ENCODE measurements at regions not wholly inside any gene's neighbourhood (a gene's known extent, or its start where the extent isn't known, plus 50 kb on each side); places are given as distances from the start of the nearest gene placed in this dataset.
"Not testable (repeated sequence)": the region's sequence is repeated elsewhere in the genome, so short reads cannot be mapped to it uniquely, and the experiment has no call there.

- intact Hi-C loops (cut with micrococcal nuclease) = no loop called here
- H3K27me3 Mint-ChIP-seq = no peaks in the 10 kb centered on the region
- H3K4me1 Mint-ChIP-seq (ENCODE audit: low read depth) = no peaks in the 10 kb centered on the region
- H3K36me3 Mint-ChIP-seq (ENCODE audit: low read depth) = no peaks in the 10 kb centered on the region
- H3K4me3 Mint-ChIP-seq = no peak overlapping the region
- no peaks in the 10 kb centered on the region for H3K9me3 Mint-ChIP-seq
- H3K27ac Mint-ChIP-seq = no peak overlapping the region
Measured at GRCh38 chr10:9016930-9017329, 962.4 kb downstream of the GATA3 start.

- Mint-ChIP-seq H3K4me3 (no peak overlapping the region), H3K27ac (no peak overlapping the region)
Measured at GRCh38 chr10:9018195-9019173, 964.0 kb downstream of the GATA3 start.

GRCh38 chr10:9023206-9023605, 968.7 kb downstream of the GATA3 start:
- Mint-ChIP-seq H3K4me3 (no peak overlapping the region), H3K36me3 (ENCODE audit: low read depth) (no peaks in the 10 kb centered on the region), H3K27ac (no peak overlapping the region), H3K9me3 (no peaks in the 10 kb centered on the region), H3K4me1 (ENCODE audit: low read depth) (no peaks in the 10 kb centered on the region), H3K27me3 (no peaks in the 10 kb centered on the region)
- intact Hi-C loops (cut with micrococcal nuclease) = no loop called here

More at GRCh38 chr10:9018195-9019173, 964.0 kb downstream of the GATA3 start:
- H3K9me3 Mint-ChIP-seq = no peaks in the 10 kb centered on the region
- no peaks in the 10 kb centered on the region for H3K27me3 Mint-ChIP-seq
- H3K36me3 Mint-ChIP-seq (ENCODE audit: low read depth) = no peaks in the 10 kb centered on the region
- no peaks in the 10 kb centered on the region for H3K4me1 Mint-ChIP-seq (ENCODE audit: low read depth)
- intact Hi-C loops (cut with micrococcal nuclease) = no loop called here

- Mint-ChIP-seq H3K4me1 (ENCODE audit: low read depth) (no peaks in the 10 kb centered on the region), H3K27me3 (no peaks in the 10 kb centered on the region), H3K27ac (no peak overlapping the region), H3K4me3 (no peak overlapping the region), H3K9me3 (no peaks in the 10 kb centered on the region), H3K36me3 (ENCODE audit: low read depth) (no peaks in the 10 kb centered on the region)
- intact Hi-C loops (cut with micrococcal nuclease) = no loop called here
Measured at GRCh38 chr10:9024210-9024609, 969.7 kb downstream of the GATA3 start.

GRCh38 chr10:9028231-9028630, 973.7 kb downstream of the GATA3 start:
- Mint-ChIP-seq H3K4me1 (ENCODE audit: low read depth) (no peaks in the 10 kb centered on the region), H3K27ac (no peak overlapping the region), H3K9me3 (no peaks in the 10 kb centered on the region), H3K36me3 (ENCODE audit: low read depth) (no peaks in the 10 kb centered on the region), H3K4me3 (no peak overlapping the region), H3K27me3 (no peaks in the 10 kb centered on the region)
- intact Hi-C loops (cut with micrococcal nuclease) = no loop called here

- Mint-ChIP-seq H3K4me3 (no peak overlapping the region), H3K9me3 (peaks cover 21% of the 10 kb centered on the region), H3K27ac (no peak overlapping the region), H3K4me1 (ENCODE audit: low read depth) (no peaks in the 10 kb centered on the region), H3K36me3 (ENCODE audit: low read depth) (no peaks in the 10 kb centered on the region), H3K27me3 (no peaks in the 10 kb centered on the region)
- intact Hi-C loops (cut with micrococcal nuclease) = no loop called here
Measured at GRCh38 chr10:9035355-9035754, 980.9 kb downstream of the GATA3 start.

GRCh38 chr10:9036711-9037204, 982.3 kb downstream of the GATA3 start:
- Mint-ChIP-seq H3K27ac (no peak overlapping the region), H3K36me3 (ENCODE audit: low read depth) (no peaks in the 10 kb centered on the region), H3K4me3 (no peak overlapping the region), H3K9me3 (peaks cover 21% of the 10 kb centered on the region), H3K4me1 (ENCODE audit: low read depth) (no peaks in the 10 kb centered on the region), H3K27me3 (no peaks in the 10 kb centered on the region)
- intact Hi-C loops (cut with micrococcal nuclease) = no loop called here

- Mint-ChIP-seq H3K4me3 (no peak overlapping the region), H3K36me3 (ENCODE audit: low read depth) (no peaks in the 10 kb centered on the region), H3K4me1 (ENCODE audit: low read depth) (no peaks in the 10 kb centered on the region), H3K27ac (no peak overlapping the region), H3K9me3 (peaks cover 21% of the 10 kb centered on the region), H3K27me3 (no peaks in the 10 kb centered on the region)
- intact Hi-C loops (cut with micrococcal nuclease) = no loop called here
Measured at GRCh38 chr10:9038146-9038714, 983.7 kb downstream of the GATA3 start.

GRCh38 chr10:9043466-9043865, 989.0 kb downstream of the GATA3 start:
- Mint-ChIP-seq H3K27me3 (no peaks in the 10 kb centered on the region), H3K9me3 (peaks cover 10% of the 10 kb centered on the region), H3K27ac (no peak overlapping the region), H3K4me1 (ENCODE audit: low read depth) (no peaks in the 10 kb centered on the region), H3K36me3 (ENCODE audit: low read depth) (no peaks in the 10 kb centered on the region), H3K4me3 (no peak overlapping the region)
- intact Hi-C loops (cut with micrococcal nuclease) = no loop called here

- Mint-ChIP-seq H3K27ac (no peak overlapping the region), H3K9me3 (peaks cover 10% of the 10 kb centered on the region), H3K4me3 (no peak overlapping the region), H3K27me3 (no peaks in the 10 kb centered on the region), H3K36me3 (ENCODE audit: low read depth) (no peaks in the 10 kb centered on the region), H3K4me1 (ENCODE audit: low read depth) (no peaks in the 10 kb centered on the region)
- intact Hi-C loops (cut with micrococcal nuclease) = no loop called here
Measured at GRCh38 chr10:9045311-9045710, 990.8 kb downstream of the GATA3 start.

- no peak overlapping the region for H3K27ac Mint-ChIP-seq
- H3K9me3 Mint-ChIP-seq = peaks cover 21% of the 10 kb centered on the region
- no peak overlapping the region for H3K4me3 Mint-ChIP-seq
- H3K36me3 Mint-ChIP-seq (ENCODE audit: low read depth) = no peaks in the 10 kb centered on the region
- H3K27me3 Mint-ChIP-seq = no peaks in the 10 kb centered on the region
- intact Hi-C loops (cut with micrococcal nuclease) = no loop called here
- H3K4me1 Mint-ChIP-seq (ENCODE audit: low read depth) = no peaks in the 10 kb centered on the region
Measured at GRCh38 chr10:9051328-9051974, 997.0 kb downstream of the GATA3 start.

GRCh38 chr10:9052767-9053166, 998.3 kb downstream of the GATA3 start:
- Mint-ChIP-seq H3K9me3 (peaks cover 31% of the 10 kb centered on the region), H3K4me3 (no peak overlapping the region), H3K36me3 (ENCODE audit: low read depth) (no peaks in the 10 kb centered on the region), H3K4me1 (ENCODE audit: low read depth) (no peaks in the 10 kb centered on the region), H3K27me3 (no peaks in the 10 kb centered on the region), H3K27ac (no peak overlapping the region)
- intact Hi-C loops (cut with micrococcal nuclease) = no loop called here

GRCh38 chr10:9056521-9056920, 1002.0 kb downstream of the GATA3 start:
- Mint-ChIP-seq H3K9me3 (peaks cover 32% of the 10 kb centered on the region), H3K4me3 (no peak overlapping the region), H3K27me3 (no peaks in the 10 kb centered on the region), H3K36me3 (ENCODE audit: low read depth) (no peaks in the 10 kb centered on the region), H3K4me1 (ENCODE audit: low read depth) (no peaks in the 10 kb centered on the region), H3K27ac (no peak overlapping the region)
- intact Hi-C loops (cut with micrococcal nuclease) = no loop called here

- intact Hi-C loops (cut with micrococcal nuclease); H3K27me3 Mint-ChIP-seq; H3K36me3 Mint-ChIP-seq (ENCODE audit: low read depth); H3K4me3 Mint-ChIP-seq; H3K27ac Mint-ChIP-seq; H3K4me1 Mint-ChIP-seq (ENCODE audit: low read depth): not testable (repeated sequence)
- H3K9me3 Mint-ChIP-seq = peaks cover 32% of the 10 kb centered on the region
Measured at GRCh38 chr10:9057293-9057692, 1002.8 kb downstream of the GATA3 start.

Data from dendritic cell treated with granulocyte-macrophage colony-stimulating factor and Interleukin-4, amounts not matched to agents 40 ng/mL and 50 ng/mL, for 4 days (primary cell).